ENCODE measurements at regions not wholly inside any gene's neighbourhood (a gene's known extent, or its start where the extent isn't known, plus 50 kb on each side); places are given as distances from the start of the nearest gene placed in this dataset.

GRCh38 chr5:173496129-173496882, 120.1 kb downstream of the BOD1 start:
- H3K4me3 ChIP-seq (ENCODE audit: low read depth, low read length): no peak overlapping the region
- TF ChIP-seq CTCF (IDR thresholded peaks at IDR 0.05; ENCODE audit: low read depth, low read length): no peak

GRCh38 chr5:173495225-173495904, 121.1 kb downstream of the BOD1 start:
- no peak overlapping the region for H3K4me3 ChIP-seq (ENCODE audit: low read depth, low read length)
- no peak for TF ChIP-seq CTCF (IDR thresholded peaks at IDR 0.05; ENCODE audit: low read depth, low read length)

GRCh38 chr5:173494446-173494845, 122.0 kb downstream of the BOD1 start:
- no peak overlapping the region for H3K4me3 ChIP-seq (ENCODE audit: low read depth, low read length)
- TF ChIP-seq CTCF (IDR thresholded peaks at IDR 0.05; ENCODE audit: low read depth, low read length): no peak

- no peak for TF ChIP-seq CTCF (IDR thresholded peaks at IDR 0.05; ENCODE audit: low read depth, low read length)
- no peak overlapping the region for H3K4me3 ChIP-seq (ENCODE audit: low read depth, low read length)
These were observed 122.6 kb downstream of the BOD1 start for GRCh38 chr5:173493846-173494245.

- no peak for TF ChIP-seq CTCF (IDR thresholded peaks at IDR 0.05; ENCODE audit: low read depth, low read length)
These were observed 123.4 kb downstream of the BOD1 start for GRCh38 chr5:173493040-173493439.

GRCh38 chr5:173490681-173491080, 125.8 kb downstream of the BOD1 start:
- no peak overlapping the region for H3K4me3 ChIP-seq (ENCODE audit: low read depth, low read length)
- TF ChIP-seq CTCF (IDR thresholded peaks at IDR 0.05; ENCODE audit: low read depth, low read length): no peak

More at GRCh38 chr5:173493040-173493439, 123.4 kb downstream of the BOD1 start:
- no peak overlapping the region for H3K4me3 ChIP-seq (ENCODE audit: low read depth, low read length)

- no peak for TF ChIP-seq CTCF (IDR thresholded peaks at IDR 0.05; ENCODE audit: low read depth, low read length)
- H3K4me3 ChIP-seq (ENCODE audit: low read depth, low read length): no peak overlapping the region
These were observed 128.3 kb downstream of the BOD1 start for GRCh38 chr5:173488144-173488543.

Measured in WI38 (cell line).